ENCODE measurements at regions not wholly inside any gene's neighbourhood (a gene's known extent, or its start where the extent isn't known, plus 50 kb on each side); places are given as distances from the start of the nearest gene placed in this dataset.
"Not testable (repeated sequence)": the region's sequence is repeated elsewhere in the genome, so short reads cannot be mapped to it uniquely, and the experiment has no call there.

- DNase-seq (ENCODE audit: low spot score in 2 of 2); FAIRE-seq: not testable (repeated sequence)
Measured at GRCh38 chr17:46460129-46460528, 52.1 kb upstream of the LRRC37A2 start.

DNA sequence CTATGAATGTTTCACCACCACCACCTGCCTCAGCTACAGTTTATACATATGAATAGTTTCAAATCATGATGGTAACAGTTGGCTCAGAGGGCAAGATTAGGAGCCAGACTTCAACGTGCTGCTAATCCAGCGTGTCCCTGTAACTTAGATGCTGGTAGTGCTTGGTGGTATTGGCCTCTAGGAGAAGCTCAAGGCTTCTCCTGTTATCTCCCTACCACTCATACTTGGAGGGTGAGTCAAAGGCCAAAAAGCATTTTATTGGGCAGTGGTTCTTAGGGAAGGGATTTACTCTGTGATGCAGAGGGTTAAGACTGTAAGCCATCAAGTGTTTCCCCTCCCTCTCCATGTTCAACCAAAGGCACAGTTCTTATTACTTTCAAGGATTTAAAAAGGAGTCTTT is 57.2 kb upstream of the LRRC37A2 start:
- FAIRE-seq, result not testable (repeated sequence)

DNA sequence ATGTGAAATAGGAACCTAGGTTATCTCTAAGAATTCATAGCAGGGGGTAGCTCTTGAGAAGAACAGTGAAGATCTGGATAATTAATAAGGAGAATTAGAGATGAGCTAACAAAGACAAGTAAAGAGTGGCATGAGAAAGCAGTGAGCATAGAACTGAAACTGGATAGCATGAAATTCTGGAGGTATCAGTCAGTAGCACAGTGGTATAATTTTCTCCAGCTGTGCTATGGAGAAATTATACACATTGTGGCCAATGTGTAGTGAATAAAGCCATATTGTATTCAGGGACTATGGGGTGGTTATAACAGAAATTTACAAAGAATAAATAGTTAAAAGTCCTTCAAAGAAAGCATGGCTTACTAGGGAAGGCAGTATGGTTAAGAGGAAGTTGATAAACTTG is 57.7 kb upstream of the LRRC37A2 start:
- not testable (repeated sequence) for FAIRE-seq; DNase-seq (ENCODE audit: low spot score in 2 of 2)

More for the DNA sequence above, 57.2 kb upstream of the LRRC37A2 start:
- DNase-seq (ENCODE audit: low spot score in 2 of 2), result not testable (repeated sequence)

DNA sequence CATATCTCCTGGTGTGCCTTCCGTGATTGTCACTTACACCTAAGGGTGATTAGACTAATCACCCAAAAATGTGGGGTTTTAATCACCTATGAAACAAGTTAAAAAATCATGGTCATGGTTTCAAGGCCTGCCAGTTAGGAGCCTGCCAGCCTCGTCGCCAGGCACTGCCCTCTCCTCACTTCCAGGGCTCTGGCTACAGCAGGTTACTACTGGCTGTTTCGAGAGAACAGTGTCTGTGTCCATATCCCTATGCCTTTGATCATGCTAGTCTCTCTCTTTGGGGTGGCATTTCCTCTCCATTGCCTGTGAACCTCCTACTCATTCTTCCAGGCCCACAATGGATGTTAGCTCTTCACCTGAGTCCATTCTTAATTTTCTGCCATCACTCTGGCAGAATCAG is 59.2 kb upstream of the LRRC37A2 start:
- DNase-seq (ENCODE audit: low spot score in 2 of 2); FAIRE-seq: not testable (repeated sequence)

DNA sequence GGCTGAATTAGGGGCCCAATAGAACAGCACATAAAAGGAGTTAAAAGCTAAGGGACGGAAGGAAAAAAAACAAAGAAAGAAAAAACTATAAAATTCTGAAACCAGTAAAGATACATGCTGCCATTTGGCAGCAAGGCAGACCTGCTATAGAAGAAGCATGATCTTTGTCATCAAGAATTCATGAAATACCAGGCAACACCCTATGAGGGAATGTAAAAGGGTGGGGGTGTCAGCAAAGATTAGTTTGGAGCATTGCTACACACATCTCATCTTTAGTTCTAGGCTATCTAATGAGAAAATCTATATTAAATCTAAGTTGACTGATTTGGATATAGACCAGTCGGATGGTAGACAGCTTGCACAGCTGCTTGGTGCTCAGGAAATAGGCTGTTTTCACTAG is 66.4 kb upstream of the LRRC37A2 start:
- DNase-seq (ENCODE audit: low spot score in 2 of 2); FAIRE-seq: not testable (repeated sequence)

GRCh38 chr17:46445411-46445810 is 66.9 kb upstream of the LRRC37A2 start:
- not testable (repeated sequence) for FAIRE-seq; DNase-seq (ENCODE audit: low spot score in 2 of 2)

DNA sequence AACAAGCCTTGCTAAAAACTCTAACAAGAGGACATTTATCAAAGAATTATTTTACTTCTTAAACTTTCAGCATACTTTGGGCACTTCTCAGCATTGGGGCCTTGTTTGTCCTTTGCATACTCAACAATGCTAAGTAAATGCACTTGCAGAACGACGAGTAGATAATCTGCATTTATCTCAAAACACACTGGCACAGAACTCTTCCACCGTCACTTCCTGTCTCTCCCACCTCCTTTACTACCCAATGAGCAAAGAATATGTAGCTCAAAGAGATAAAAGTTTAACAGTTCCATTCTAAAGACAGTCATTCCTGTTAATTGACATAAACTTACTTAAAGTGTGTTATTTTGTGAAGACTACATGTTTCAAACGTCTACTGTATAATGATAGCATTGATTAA is 70.1 kb upstream of the LRRC37A2 start:
- FAIRE-seq; DNase-seq (ENCODE audit: low spot score in 2 of 2): not testable (repeated sequence)

GRCh38 chr17:46440665-46441064 is 71.6 kb upstream of the LRRC37A2 start:
- DNase-seq (ENCODE audit: low spot score in 2 of 2); FAIRE-seq: not testable (repeated sequence)

- DNase-seq (ENCODE audit: low spot score in 2 of 2); FAIRE-seq: not testable (repeated sequence)
Measured at GRCh38 chr17:46434450-46435062, 73.0 kb upstream of the ARL17B start.

GRCh38 chr17:46430300-46430699 is 68.7 kb upstream of the ARL17B start:
- not testable (repeated sequence) for FAIRE-seq; DNase-seq (ENCODE audit: low spot score in 2 of 2)

DNA sequence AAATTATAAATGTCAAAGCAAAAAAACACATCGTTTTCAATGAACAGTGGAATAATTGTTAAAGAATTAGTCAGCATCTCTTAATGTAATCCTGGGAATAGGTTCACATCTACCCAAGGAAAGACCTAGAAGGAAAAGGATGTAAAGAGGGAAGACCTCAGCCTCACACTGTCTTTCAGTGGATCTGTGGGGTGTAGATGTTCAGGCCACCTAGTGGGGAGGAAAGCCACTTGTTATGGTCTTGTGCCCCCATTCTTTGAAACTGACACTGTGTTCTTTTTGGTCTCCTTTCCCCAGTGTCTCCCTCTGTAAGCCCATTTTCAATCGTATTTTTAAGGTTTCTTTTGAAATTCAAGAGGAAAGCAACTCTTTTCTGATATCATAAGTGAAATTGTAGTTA is 68.1 kb upstream of the ARL17B start:
- FAIRE-seq; DNase-seq (ENCODE audit: low spot score in 2 of 2): not testable (repeated sequence)

DNA sequence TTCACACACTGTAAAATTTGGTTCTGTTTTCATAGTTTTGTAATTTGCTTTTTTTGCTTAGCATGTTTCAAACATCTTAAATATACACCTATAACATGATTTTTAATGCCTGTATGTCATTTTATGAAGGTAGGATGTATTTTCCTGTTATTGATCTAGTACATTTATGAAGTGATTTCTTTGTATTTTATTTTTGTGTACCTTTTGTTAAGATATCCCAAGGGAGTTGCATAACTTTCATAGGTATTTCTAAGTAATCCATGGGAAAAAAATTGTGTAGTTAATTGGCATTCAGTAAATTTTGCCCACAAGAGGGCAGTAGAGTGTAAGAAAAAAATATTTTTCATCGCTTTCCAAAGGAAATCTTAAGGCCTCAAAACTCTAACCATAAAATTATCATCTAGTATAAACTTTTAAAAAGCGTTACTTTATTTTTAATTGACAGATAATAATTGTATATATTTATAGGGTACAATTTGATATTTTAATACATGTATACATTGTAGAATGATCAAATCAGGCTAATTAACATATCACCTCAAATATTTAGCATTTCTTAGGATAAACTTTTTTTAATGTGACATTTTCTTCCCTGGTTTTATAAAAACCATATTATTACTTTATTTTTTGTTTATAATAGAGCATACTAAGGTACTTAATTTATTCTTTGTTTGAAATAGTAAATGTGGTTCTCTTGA is 62.8 kb upstream of the ARL17B start:
- not testable (repeated sequence) for DNase-seq (ENCODE audit: low spot score in 2 of 2)
- peak; percentile 99 for FAIRE-seq

DNA sequence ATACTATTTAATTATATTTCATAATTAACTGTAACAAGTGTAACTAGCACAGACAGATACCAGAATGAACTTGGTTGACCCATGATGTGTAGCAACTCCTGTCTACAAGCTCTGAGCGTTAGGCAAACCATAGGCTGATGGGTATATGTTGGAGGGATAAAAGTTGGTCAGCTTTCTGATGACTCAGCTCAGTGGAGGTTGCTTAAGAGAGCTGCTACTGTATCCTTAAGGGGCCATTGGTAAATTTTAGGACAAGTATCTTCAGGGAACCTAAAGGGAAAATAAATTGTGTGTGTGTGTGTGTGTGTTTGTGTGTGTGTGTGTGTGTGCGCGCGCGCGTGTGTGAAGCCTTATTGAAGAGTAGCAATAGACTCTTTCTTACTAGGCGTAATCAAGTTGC is 56.3 kb upstream of the ARL17B start:
- DNase-seq (ENCODE audit: low spot score in 2 of 2); FAIRE-seq: not testable (repeated sequence)

GRCh38 chr17:46417261-46417660 is 55.7 kb upstream of the ARL17B start:
- not testable (repeated sequence) for DNase-seq (ENCODE audit: low spot score in 2 of 2); FAIRE-seq

DNA sequence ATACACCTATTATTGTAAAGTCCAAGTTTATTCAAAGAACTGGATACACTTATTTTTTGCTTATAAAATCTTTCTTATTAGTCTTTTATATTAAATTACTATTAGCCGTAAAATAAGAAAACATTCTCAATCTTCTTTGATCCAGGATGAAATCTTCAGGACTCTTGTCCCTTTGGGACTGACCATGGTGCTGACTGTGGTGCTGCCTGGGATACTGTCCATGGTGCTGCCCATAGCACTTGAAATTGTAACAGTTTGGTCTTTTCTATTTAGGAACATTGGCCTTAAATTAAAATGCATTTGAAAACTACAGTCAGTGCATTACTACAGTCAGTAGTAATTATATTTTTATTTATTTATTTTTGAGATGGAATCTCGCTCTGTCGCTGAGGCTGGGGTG is 53.0 kb upstream of the ARL17B start:
- DNase-seq (ENCODE audit: low spot score in 2 of 2); FAIRE-seq: not testable (repeated sequence)

DNA sequence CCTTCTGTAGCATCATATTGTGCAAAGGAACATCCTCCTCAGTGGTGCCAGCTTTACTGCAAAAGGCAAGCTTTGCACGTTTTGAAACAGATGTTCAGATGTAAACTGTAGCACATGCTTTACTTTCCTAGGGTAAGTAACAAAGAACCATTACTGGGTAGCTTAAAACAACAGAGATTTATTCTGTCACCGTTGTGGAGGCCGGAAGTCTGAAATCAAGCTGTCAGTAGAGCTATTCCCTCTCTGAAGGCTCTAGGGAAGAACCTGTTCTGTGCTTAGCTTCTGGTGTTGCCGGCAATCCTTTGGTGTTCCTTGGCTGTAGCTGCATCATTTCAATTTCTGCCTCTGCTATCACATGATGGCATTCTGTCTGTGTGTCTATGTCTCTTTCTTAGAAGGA is 50.6 kb upstream of the ARL17B start:
- not testable (repeated sequence) for DNase-seq (ENCODE audit: low spot score in 2 of 2); FAIRE-seq

DNA sequence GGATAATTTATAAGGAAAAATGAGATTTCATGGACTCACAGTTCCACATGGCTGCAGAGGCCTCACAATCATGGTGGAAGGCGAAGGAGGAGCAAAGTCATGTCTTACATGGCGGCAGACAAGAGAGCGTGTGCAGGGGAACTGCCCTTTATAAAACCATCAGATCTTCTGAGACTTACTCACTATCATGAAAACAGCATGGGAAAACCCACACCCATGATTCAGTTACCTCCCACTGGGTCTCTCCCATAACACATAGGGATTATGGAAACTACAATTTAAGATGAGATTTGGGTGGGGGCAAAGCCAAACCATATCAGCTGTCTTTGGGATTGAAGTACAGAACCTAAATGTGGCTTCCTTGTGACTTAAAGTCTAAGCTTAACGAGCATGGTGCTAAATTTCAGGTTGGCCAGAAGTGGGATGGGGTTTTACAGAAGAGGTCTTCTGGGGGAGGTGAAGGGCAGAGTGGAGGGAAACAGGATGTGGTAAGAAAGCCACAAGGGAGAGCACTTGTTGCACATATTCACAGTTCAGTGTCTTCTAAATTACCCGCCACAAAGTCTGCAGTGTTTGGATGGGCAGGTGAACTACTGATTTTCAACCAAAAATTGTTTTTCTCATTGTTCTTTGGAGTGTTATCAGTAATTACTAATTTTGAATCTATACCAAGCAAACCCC is 49.7 kb upstream of the ARL17B start:
- DNase-seq (ENCODE audit: low spot score in 2 of 2); FAIRE-seq: not testable (repeated sequence)
